PC-9 (cell line): ENCODE measurements at regions not wholly inside any gene's neighbourhood (a gene's known extent, or its start where the extent isn't known, plus 50 kb on each side); places are given as distances from the start of the nearest gene placed in this dataset.

ENCODE experiments used
- BruUV-seq: library from RNA; stranded (reverse); fragments of 400-500 nt; replicated peaks from 2 replicates; lab custom pipeline; 2021; lab: Mats Ljungman, UMichigan
- CTCF ChIA-PET: fragments of 300-600 bp; sonication (Branson Sonifier 250); formaldehyde crosslinking; loops from one replicate; lab custom pipeline; 2022; ENCODE audit warnings: antibody characterized with exemption; lab: Charles Lee
- POLR2A ChIA-PET: fragments of 300-600 bp; sonication (Branson Sonifier 250); formaldehyde crosslinking; loops from one replicate; lab custom pipeline; 2022; ENCODE audit warnings: antibody characterized with exemption; ENCODE audit not compliant: unreplicated experiment; lab: Charles Lee
- DNase-seq, 2 experiments: peaks; one replicate each; pipeline versions ENCODE4 v3.0.0 to v3.0.0-alpha.2; 2015 to 2022; ENCODE audit warnings: mixed read lengths in 1 of 2
- H2AFZ ChIP-seq: fragments of 200-600 bp; sonication (generic); 2 replicates; pipeline ENCODE4 v1.8.1; 2017; ENCODE audit warnings: antibody characterized with exemption
- H3F3A ChIP-seq: fragments of 200-600 bp; sonication (generic); 2 replicates; pipeline ENCODE4 v1.8.1; 2017; ENCODE audit warnings: antibody characterized with exemption, mild to moderate bottlenecking, low read depth; ENCODE audit not compliant: insufficient read depth
- H3K27ac ChIP-seq: fragments of 200-600 bp; sonication (generic); 2 replicates; pipeline ENCODE4 v1.6.1; 2016; ENCODE audit warnings: mixed run types
- H3K27me3 ChIP-seq: fragments of 200-600 bp; sonication (generic); 2 replicates; pipeline ENCODE4 v1.6.1; 2016; ENCODE audit warnings: low read depth, mixed run types; ENCODE audit not compliant: insufficient read depth
- H3K36me3 ChIP-seq: fragments of 200-600 bp; sonication (generic); 2 replicates; pipeline ENCODE4 v1.6.1; 2016; ENCODE audit warnings: low read depth, mixed run types
- H3K4me1 ChIP-seq: fragments of 200-600 bp; sonication (generic); replicated peaks from 2 replicates; pipeline ENCODE4 v1.6.1; 2016; ENCODE audit warnings: mixed run types; ENCODE audit not compliant: insufficient read depth
- H3K4me2 ChIP-seq: fragments of 200-600 bp; sonication (generic); 2 replicates; pipeline ENCODE4 v1.6.1; 2017; ENCODE audit warnings: mixed run types
- H3K4me3 ChIP-seq: fragments of 200-600 bp; sonication (generic); 2 replicates; pipeline ENCODE4 v1.6.1; 2016; ENCODE audit warnings: mixed run types
- H3K79me2 ChIP-seq: fragments of 200-600 bp; sonication (generic); 2 replicates; pipeline ENCODE4 v1.6.1; 2017; ENCODE audit warnings: low read depth, mixed run types
- H3K9me2 ChIP-seq: fragments of 200-600 bp; sonication (generic); 2 replicates; pipeline ENCODE4 v1.8.1; 2017; ENCODE audit warnings: mild to moderate bottlenecking; ENCODE audit not compliant: insufficient read depth
- H3K9me3 ChIP-seq: fragments of 200-600 bp; sonication (generic); 2 replicates; pipeline ENCODE4 v1.8.1; 2016; ENCODE audit warnings: low read depth; ENCODE audit not compliant: insufficient read depth
- H4K20me1 ChIP-seq: fragments of 200-600 bp; sonication (generic); 2 replicates; pipeline ENCODE4 v1.8.1; 2017; ENCODE audit not compliant: insufficient read depth
- EZH2 ChIP-seq: fragments of 200-600 bp; sonication (generic); IDR thresholded peaks from 2 replicates; pipeline ENCODE4 v1.8.0; 2017; ENCODE audit warnings: antibody characterized with exemption, low read depth
- intact Hi-C: fragments of 100-400 bp; cut with micrococcal nuclease; formaldehyde crosslinking; loops from one replicate; pipeline ENCODE4 v1.10.0; 2022; ENCODE audit not compliant: unreplicated experiment
- TF ChIP-seq, protein P1 (sequence below): fragments of 200-600 bp; sonication (generic); conservative IDR thresholded peaks from 2 replicates; pipeline ENCODE4 v1.6.1; 2017; ENCODE audit warnings: mixed run types, antibody characterized with exemption, mild to moderate bottlenecking, moderate library complexity

DNA sequence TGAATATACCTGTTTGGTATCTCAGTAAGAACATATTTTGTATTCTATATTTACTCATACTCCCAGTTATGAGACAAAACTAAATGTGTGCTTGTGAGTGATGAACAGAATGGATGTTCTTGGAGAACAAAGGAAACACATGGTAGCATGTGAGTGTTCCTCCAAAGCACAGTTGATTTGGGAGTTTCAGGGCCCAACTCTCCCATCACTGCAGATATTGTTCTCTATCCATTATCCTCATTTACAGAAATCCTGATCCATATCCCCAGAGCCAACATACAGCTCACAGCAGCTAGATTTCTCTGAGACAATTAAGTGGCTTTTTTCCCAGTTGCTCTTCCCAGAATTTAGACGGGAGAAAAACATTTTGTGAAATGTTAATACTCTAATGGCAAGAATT lies 75.6 kb upstream of the MAPRE2 start:
- Histone ChIP-seq H3K4me2 (no peak overlapping the region), H3K9me2 (no peaks in the 10 kb centered on the region), H3F3A (no peaks in the 10 kb centered on the region), H3K79me2 (no peaks in the 10 kb centered on the region), H3K9me3 (no peaks in the 10 kb centered on the region), H3K27me3 (no peaks in the 10 kb centered on the region), H2AFZ (no peak overlapping the region), H3K27ac (no peak overlapping the region), H4K20me1 (no peaks in the 10 kb centered on the region), H3K4me1 (no peaks in the 10 kb centered on the region), H3K36me3 (no peaks in the 10 kb centered on the region), H3K4me3 (no peak overlapping the region)
- no peak for TF ChIP-seq EZH2
- TF ChIP-seq, protein P1, sequence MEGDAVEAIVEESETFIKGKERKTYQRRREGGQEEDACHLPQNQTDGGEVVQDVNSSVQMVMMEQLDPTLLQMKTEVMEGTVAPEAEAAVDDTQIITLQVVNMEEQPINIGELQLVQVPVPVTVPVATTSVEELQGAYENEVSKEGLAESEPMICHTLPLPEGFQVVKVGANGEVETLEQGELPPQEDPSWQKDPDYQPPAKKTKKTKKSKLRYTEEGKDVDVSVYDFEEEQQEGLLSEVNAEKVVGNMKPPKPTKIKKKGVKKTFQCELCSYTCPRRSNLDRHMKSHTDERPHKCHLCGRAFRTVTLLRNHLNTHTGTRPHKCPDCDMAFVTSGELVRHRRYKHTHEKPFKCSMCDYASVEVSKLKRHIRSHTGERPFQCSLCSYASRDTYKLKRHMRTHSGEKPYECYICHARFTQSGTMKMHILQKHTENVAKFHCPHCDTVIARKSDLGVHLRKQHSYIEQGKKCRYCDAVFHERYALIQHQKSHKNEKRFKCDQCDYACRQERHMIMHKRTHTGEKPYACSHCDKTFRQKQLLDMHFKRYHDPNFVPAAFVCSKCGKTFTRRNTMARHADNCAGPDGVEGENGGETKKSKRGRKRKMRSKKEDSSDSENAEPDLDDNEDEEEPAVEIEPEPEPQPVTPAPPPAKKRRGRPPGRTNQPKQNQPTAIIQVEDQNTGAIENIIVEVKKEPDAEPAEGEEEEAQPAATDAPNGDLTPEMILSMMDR: no peak
- no peak for DNase-seq
- ChIA-PET CTCF (no interaction called here), POLR2A (no interaction called here)
- no TSS peak for BruUV-seq
- intact Hi-C loops: no loop called here

DNA sequence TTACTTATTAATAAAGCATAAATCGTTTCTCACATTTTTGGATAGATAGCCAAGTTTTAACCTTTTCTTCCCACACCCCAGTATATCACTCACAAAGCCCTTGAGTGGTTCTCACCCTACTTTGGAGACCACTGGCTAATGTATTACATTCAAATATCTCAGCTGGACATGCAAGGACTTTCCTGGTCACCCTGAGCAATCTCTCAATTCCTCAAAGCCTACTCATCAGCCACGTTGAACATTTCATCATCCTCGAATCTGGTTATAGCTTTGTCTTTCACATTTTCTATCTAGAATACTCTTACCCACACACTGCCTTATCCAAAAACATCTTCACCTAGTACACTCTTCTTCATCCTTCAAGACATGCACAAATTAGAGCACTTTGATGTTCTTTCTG lies 71.1 kb upstream of the MAPRE2 start:
- intact Hi-C loops: loop anchor here (10.0 kb wide), 1 partner anchor 45 kb away; no protein-coding TSS in a partner anchor
- BruUV-seq: no TSS peak
- Histone ChIP-seq H3K4me2 (no peak overlapping the region), H3K27ac (no peak overlapping the region), H3K79me2 (no peaks in the 10 kb centered on the region), H3K27me3 (no peaks in the 10 kb centered on the region), H4K20me1 (no peaks in the 10 kb centered on the region), H3K9me2 (no peaks in the 10 kb centered on the region), H3F3A (no peaks in the 10 kb centered on the region), H3K36me3 (no peaks in the 10 kb centered on the region), H3K4me1 (no peaks in the 10 kb centered on the region), H3K4me3 (no peak overlapping the region), H3K9me3 (no peaks in the 10 kb centered on the region), H2AFZ (no peak overlapping the region)
- DNase-seq: no peak
- TF ChIP-seq, protein P1: no peak
- no peak for TF ChIP-seq EZH2
- ChIA-PET POLR2A (no interaction called here), CTCF (no interaction called here)

DNA sequence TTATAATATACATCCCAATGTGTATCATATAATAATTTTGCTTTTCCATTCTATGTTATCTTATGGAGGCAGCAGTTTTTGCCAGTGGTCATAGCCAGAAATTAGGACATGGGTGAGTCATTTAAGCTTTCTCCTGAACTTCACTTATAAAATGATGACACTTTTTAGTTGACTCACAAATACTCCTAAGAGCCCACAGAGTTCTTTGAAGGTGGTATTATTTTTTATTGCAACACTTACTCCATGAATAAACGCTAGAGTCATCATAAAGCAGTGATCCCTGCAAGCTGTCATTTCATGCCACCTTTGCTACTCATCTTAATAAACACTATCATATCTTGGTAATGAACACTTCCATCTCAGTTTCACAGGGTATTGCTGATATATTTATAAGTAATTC lies 69.9 kb upstream of the MAPRE2 start:
- Histone ChIP-seq H3K27me3 (no peaks in the 10 kb centered on the region), H3K4me1 (no peaks in the 10 kb centered on the region), H3K4me2 (no peak overlapping the region), H3K27ac (no peak overlapping the region), H3K79me2 (no peaks in the 10 kb centered on the region), H3K4me3 (no peak overlapping the region), H2AFZ (no peak overlapping the region), H3K9me2 (no peaks in the 10 kb centered on the region), H3F3A (no peaks in the 10 kb centered on the region), H3K36me3 (no peaks in the 10 kb centered on the region), H4K20me1 (no peaks in the 10 kb centered on the region), H3K9me3 (no peaks in the 10 kb centered on the region)
- BruUV-seq: no TSS peak
- peak in 1 of 2 experiments; percentile 36 for DNase-seq
- intact Hi-C loops: loop anchor here (10.0 kb wide), 1 partner anchor 47 kb away; no protein-coding TSS in a partner anchor
- ChIA-PET CTCF (interaction anchor here (0.5 kb wide), 1 partner anchor 11 kb away, joined by 4 read pairs; no protein-coding TSS in a partner anchor), POLR2A (no interaction called here)
- TF ChIP-seq EZH2: no peak
